SK-N-MC (cell line): ENCODE measurements at regions not wholly inside any gene's neighbourhood (a gene's known extent, or its start where the extent isn't known, plus 50 kb on each side); places are given as distances from the start of the nearest gene placed in this dataset.

Source experiments
- DNase-seq: peaks from one replicate; pipeline ENCODE4 v3.0.0-alpha.2; 2011; ENCODE audit warnings: low read depth, low spot score
- H3K27ac ChIP-seq: fragments of 200-600 bp; sonication (generic); 2 replicates; pipeline ENCODE4 v1.5.1; 2016; ENCODE audit warnings: mixed run types
- H3K36me3 ChIP-seq: fragments of 200-600 bp; sonication (generic); 2 replicates; pipeline ENCODE4 v1.6.1; 2017; ENCODE audit warnings: antibody characterized with exemption, low read length, mixed read lengths; ENCODE audit not compliant: insufficient read depth
- H3K4me3 ChIP-seq: fragments of 200-600 bp; sonication (generic); 2 replicates; pipeline ENCODE4 v1.5.1; 2016
- H3K9ac ChIP-seq: fragments of 200-600 bp; sonication (generic); 2 replicates; pipeline ENCODE4 v1.8.0; 2017; ENCODE audit warnings: mixed run types, mixed read lengths; ENCODE audit not compliant: insufficient read length
- H3K9me3 ChIP-seq: fragments of 200-600 bp; sonication (generic); 2 replicates; pipeline ENCODE4 v1.6.1; 2017; ENCODE audit warnings: low read depth, mild to moderate bottlenecking, antibody characterized with exemption, low read length, moderate library complexity, mixed read lengths
- EZH2 ChIP-seq: fragments of 200-600 bp; sonication (generic); IDR thresholded peaks from one replicate; pipeline ENCODE4 v1.6.1; 2017; ENCODE audit warnings: antibody characterized with exemption
- FOXP2 ChIP-seq: optimal IDR thresholded peaks from 2 replicates; pipeline ENCODE3; 2011; ENCODE audit warnings: mild to moderate bottlenecking, moderate library complexity; ENCODE audit not compliant: insufficient read depth; ENCODE audit errors: extremely low read length, control extremely low read depth
- POLR2AphosphoS5 ChIP-seq: IDR thresholded peaks from 2 replicates; pipeline ENCODE4 v1.6.1; 2012; ENCODE audit warnings: mild to moderate bottlenecking, low read depth, low read length, borderline replicate concordance

GRCh38 chr5:26439121-26439520, 599.3 kb downstream of the CDH9 start:
- H3K9me3 ChIP-seq, result no peaks in the 10 kb centered on the region
- TF ChIP-seq EZH2 (no peak), FOXP2 (no peak), POLR2AphosphoS5 (no peak)
- DNase-seq, result no peak

GRCh38 chr5:26434688-26435087, 603.7 kb downstream of the CDH9 start:
- Histone ChIP-seq H3K27ac (no peak overlapping the region), H3K9me3 (no peaks in the 10 kb centered on the region), H3K9ac (no peak overlapping the region), H3K36me3 (no peaks in the 10 kb centered on the region), H3K4me3 (no peak overlapping the region)
- no peak for DNase-seq
- no peak for TF ChIP-seq FOXP2
- TF ChIP-seq POLR2AphosphoS5, result no peak
- no peak for TF ChIP-seq EZH2

More at GRCh38 chr5:26439121-26439520, 599.3 kb downstream of the CDH9 start:
- no peak overlapping the region for H3K9ac ChIP-seq
- H3K36me3 ChIP-seq, result no peaks in the 10 kb centered on the region
- H3K4me3 ChIP-seq, result no peak overlapping the region
- H3K27ac ChIP-seq, result no peak overlapping the region

DNA sequence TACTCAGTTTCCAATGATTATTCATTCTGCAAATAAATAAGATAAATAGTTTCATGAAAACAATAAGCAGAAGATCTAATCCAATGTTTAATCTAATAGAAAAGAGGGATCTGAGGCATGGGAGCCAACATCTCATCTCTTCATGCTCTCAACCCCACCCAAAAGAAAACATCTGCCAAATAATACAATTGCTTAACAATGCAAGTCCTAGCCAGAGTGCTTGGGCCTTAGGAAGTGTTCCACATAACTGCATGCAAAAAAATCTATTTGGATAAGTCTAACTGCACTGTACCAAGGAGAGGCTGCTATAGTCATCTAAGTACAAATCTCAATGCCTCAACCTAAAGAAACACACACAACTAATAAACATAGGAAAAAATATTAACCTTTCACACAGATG, 606.0 kb downstream of the CDH9 start:
- DNase-seq, result no peak
- no peaks in the 10 kb centered on the region for H3K36me3 ChIP-seq
- no peak overlapping the region for H3K9ac ChIP-seq
- no peaks in the 10 kb centered on the region for H3K9me3 ChIP-seq
- no peak overlapping the region for H3K4me3 ChIP-seq
- TF ChIP-seq POLR2AphosphoS5 (no peak), EZH2 (no peak), FOXP2 (no peak)
- H3K27ac ChIP-seq, result no peak overlapping the region

DNA sequence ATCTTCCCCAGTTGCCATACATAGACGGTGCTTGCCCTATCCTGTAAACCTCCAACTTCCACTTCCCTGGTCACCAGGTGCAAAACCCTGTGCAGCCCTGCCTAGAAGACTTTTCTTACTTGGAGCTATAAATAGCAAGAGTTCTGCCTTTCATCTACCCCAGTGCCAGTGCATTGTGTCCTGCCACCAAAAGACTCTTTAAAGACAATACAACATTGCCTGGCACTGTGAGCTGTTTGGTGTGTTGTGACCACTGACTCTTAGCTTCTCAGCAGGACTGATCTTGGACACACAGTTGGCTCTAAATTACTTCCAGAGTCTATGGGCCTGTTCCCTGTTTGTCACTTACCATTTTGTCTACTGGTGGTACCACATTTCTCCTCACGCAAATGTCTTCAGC, 608.1 kb downstream of the CDH9 start:
- H3K4me3 ChIP-seq, result no peak overlapping the region
- H3K9me3 ChIP-seq, result no peaks in the 10 kb centered on the region
- H3K36me3 ChIP-seq, result no peaks in the 10 kb centered on the region
- H3K9ac ChIP-seq, result no peak overlapping the region
- no peak for TF ChIP-seq FOXP2
- TF ChIP-seq EZH2, result no peak
- no peak for TF ChIP-seq POLR2AphosphoS5
- H3K27ac ChIP-seq, result no peak overlapping the region
- no peak for DNase-seq

- Histone ChIP-seq H3K27ac (no peak overlapping the region), H3K9me3 (no peaks in the 10 kb centered on the region), H3K4me3 (no peak overlapping the region), H3K9ac (no peak overlapping the region), H3K36me3 (no peaks in the 10 kb centered on the region)
- no peak for DNase-seq
- no peak for TF ChIP-seq FOXP2
- TF ChIP-seq EZH2, result no peak
Observed at GRCh38 chr5:26427281-26427680, 611.1 kb downstream of the CDH9 start.

DNA sequence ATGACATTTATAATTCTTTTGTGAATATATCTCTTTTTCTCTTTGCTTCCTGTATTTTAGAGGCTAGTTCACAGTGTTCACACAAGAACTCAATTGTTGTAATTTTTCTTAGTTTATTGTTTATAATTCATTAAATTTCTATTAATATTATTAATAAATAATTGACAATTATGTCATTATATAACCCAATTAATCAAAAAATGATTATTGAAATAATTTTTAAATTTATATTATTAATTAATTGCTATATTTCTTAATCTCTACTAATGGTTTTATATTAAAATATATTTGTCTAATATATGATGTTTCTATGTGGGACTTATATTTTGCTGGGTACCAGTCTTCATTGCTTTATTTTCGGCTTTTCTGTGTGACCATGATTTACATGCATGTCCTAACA, 618.4 kb downstream of the CDH9 start:
- Histone ChIP-seq H3K27ac (no peak overlapping the region), H3K9ac (no peak overlapping the region), H3K36me3 (no peaks in the 10 kb centered on the region), H3K4me3 (no peak overlapping the region), H3K9me3 (no peaks in the 10 kb centered on the region)
- TF ChIP-seq FOXP2, result no peak
- TF ChIP-seq EZH2, result no peak
- TF ChIP-seq POLR2AphosphoS5, result no peak
- DNase-seq, result no peak

DNA sequence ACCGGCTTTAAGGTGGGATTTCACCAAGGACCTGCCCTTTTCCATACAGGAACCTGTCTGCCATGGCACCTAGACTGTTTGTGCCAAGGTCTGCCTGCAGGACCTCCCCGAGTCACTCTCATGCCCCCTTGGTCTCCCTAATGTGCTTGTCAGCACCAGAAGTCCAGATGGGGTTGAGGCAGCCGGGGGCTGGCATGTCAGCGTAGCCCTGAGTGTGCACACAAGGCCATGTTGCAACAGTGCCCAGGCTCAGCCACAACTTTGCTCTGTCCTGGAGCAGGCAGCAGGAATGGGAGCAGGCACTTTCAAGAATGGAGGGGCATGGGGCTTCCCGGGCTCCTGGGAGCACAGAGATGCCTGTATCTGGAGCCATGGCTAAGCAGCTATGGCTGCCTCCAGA, 621.5 kb downstream of the CDH9 start:
- Histone ChIP-seq H3K4me3 (no peak overlapping the region), H3K36me3 (no peaks in the 10 kb centered on the region), H3K27ac (no peak overlapping the region), H3K9ac (no peak overlapping the region), H3K9me3 (no peaks in the 10 kb centered on the region)
- no peak for TF ChIP-seq EZH2
- no peak for DNase-seq

GRCh38 chr5:26415987-26416779, 622.2 kb downstream of the CDH9 start:
- TF ChIP-seq POLR2AphosphoS5, result no peak
- no peak for TF ChIP-seq EZH2
- no peak for TF ChIP-seq FOXP2
- Histone ChIP-seq H3K27ac (no peak overlapping the region), H3K9ac (no peak overlapping the region), H3K9me3 (no peaks in the 10 kb centered on the region), H3K4me3 (no peak overlapping the region), H3K36me3 (no peaks in the 10 kb centered on the region)
- no peak for DNase-seq

DNA sequence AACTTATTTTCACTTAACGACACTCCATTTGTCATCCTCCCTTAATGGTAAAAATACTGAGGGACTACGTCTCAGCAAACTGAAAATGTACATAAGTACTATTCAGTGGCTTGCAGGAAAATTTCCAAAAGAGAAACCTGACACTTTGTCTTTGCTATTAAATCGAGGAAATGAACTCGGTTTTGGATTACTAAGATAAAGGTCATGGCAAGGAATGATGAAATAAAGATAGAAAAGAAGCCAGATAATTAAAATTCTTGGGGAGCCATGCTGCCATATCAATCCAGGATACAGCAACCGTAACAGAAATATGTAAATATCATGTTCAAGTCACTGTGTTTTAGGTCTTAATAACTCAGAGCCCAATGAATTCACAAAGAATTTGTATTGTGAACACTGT, 647.8 kb downstream of the CDH9 start:
- no peaks in the 10 kb centered on the region for H3K9me3 ChIP-seq
- H3K4me3 ChIP-seq, result no peak overlapping the region
- no peak for DNase-seq
- no peak overlapping the region for H3K9ac ChIP-seq
- TF ChIP-seq EZH2, result no peak
- TF ChIP-seq POLR2AphosphoS5, result no peak
- H3K36me3 ChIP-seq, result no peaks in the 10 kb centered on the region
- no peak overlapping the region for H3K27ac ChIP-seq

- no peak overlapping the region for H3K9ac ChIP-seq
- no peaks in the 10 kb centered on the region for H3K9me3 ChIP-seq
- no peak for DNase-seq
- H3K27ac ChIP-seq, result no peak overlapping the region
- no peak overlapping the region for H3K4me3 ChIP-seq
- TF ChIP-seq POLR2AphosphoS5 (no peak), FOXP2 (no peak), EZH2 (no peak)
- no peaks in the 10 kb centered on the region for H3K36me3 ChIP-seq
Observed at GRCh38 chr5:26388976-26389375, 649.4 kb downstream of the CDH9 start.
